ENCODE measurements at regions not wholly inside any gene's neighbourhood (a gene's known extent, or its start where the extent isn't known, plus 50 kb on each side); places are given as distances from the start of the nearest gene placed in this dataset.

DNA sequence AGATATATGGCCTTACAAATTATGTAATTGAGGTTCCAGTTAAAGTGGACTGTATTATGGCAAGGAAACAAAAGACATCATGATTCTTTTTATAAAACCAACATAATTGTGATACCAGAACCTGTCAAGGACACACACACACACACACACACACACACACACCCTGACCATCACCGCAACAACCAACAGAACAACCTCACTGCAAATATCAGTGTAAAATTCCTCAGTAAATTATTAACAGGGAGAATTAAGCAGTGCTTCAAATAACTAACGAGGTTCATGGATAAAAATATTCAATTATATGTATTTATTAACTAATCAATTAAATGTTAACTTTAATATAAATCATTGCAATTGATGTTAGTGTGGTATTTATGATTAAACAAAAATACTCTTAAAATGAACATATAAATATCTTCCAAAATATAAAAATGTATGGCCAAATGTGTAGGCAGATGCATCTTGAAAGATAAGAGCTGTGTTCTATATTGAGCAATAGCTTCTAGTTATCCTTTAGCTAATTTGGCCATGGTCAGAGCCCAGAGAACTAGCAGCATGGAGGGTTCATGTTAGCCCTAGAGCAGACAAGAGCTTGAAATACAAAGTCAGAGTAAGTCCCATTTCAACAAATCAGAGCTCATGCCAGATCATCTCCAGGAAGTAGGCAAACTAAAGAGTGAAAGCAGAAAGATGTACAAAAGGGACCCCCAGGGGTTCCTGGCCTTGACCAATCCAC is 280.5 kb upstream of the ADAMTS16 start:
- FAIRE-seq, result no peak
- no peak for DNase-seq (ENCODE audit: low spot score)

DNA sequence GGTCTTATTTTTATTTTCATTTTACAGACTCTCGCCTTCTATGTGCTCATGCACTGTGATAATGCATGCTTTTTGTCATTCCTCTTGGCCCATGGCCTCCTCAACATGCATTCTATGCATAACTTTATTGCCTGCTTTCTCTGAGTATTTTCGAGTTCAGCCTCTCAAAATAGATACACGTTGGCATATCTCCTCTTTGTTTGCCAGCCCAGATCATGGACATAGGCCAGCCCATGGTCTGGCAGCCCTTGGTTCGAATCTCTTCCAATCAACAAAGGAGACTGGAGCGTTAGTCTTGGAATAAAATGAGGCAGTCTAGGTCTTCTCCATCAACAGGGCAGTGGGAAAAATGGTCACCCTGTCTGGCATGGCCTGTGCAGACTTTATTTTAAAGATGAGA is 279.5 kb upstream of the ADAMTS16 start:
- DNase-seq (ENCODE audit: low spot score) (no peak), FAIRE-seq (no peak)

DNA sequence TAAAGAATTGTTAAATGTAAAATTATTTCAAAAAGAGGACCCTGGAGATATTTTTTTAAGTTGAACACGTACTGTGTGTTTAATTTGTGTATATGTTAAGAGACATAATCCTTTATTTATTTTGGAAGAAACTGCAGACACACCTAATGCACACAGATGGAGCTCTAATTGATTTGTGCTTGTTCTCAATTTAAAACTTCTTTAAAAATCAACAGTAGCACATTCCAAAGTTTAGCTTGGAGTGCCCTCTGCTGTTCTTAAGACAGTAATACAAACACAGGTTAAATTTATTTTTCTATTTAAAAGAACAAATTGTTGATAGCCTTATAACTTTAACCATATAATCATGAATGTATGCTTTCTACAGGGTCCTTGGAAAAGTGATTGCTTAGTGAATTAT is 277.6 kb upstream of the ADAMTS16 start:
- no peak for FAIRE-seq
- DNase-seq (ENCODE audit: low spot score), result peak; percentile 55

DNA sequence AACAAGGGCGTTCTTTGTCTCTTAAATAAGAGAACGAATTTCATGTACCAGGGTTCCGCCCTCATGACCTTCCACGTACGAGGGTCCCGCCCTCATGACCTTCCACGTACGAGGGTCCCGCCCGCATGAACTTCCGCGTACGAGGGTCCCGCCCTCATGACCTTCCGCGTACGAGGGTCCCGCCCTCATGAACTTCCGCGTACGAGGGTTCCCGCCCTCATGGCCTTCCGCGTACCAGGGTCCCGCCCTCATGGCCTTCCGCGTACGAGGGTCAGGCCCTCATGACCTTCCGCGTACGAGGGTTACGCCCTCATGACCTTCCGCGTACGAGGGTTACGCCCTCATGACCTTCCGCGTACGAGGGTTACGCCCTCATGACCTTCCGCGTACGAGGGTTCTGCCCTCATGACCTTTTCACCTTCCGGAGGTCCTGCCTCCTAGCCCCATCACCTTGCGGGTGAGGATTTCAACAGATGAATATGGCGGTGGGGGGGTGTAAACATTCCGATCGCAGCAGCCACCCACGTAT is 273.9 kb upstream of the ADAMTS16 start:
- DNase-seq (ENCODE audit: low spot score) (no peak), FAIRE-seq (no peak)

DNA sequence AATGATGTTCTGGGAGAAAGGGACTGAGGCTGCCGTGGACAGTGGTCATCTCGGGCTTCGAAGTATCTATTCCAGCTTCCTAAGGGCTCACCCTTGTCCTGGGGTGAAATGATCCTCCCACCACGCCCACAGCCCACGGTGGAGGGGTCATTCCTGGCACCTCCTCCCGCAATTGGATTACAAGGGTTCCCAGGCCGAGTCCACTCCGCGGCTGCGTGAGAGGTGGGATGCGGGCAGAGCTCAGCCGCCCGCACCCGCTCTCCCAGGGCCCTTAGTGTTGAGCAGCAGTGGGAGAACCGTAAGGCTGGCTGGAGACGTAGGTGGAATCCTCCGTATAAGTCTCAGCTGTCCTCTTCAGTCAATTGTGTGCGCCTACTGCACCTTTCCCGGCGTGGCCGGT is 273.3 kb upstream of the ADAMTS16 start:
- no peak for DNase-seq (ENCODE audit: low spot score)
- FAIRE-seq, result peak; percentile 32

DNA sequence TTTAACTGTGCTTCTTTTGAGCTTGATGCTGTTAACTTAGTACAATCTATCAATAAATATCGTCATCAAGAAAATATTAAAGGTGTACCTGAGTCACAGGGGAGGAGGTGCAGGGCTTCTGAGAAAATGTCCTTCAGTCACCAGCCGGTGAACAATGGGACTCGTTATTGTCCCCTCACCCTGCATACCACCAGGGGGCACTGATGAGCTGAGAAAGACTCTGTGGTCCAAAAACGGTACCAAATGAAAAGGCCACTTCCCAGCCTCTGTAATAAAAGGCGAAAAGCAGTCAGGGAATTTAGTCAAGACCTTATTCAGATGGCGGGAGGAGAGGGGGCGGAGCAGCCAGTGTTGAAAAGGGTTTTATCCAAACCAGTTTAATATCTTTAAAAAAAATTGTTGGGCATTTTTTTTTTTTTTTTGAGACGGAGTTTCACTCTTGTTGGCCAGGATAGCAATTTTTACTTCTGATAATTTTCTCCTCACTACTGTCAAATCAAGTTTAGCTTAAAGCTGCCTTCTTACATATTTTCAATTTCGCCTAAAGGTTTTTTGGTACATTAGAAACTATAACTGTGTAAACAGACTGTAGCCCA is 271.9 kb upstream of the ADAMTS16 start:
- DNase-seq (ENCODE audit: low spot score) (peak; percentile 87), FAIRE-seq (peak; percentile 52)

DNA sequence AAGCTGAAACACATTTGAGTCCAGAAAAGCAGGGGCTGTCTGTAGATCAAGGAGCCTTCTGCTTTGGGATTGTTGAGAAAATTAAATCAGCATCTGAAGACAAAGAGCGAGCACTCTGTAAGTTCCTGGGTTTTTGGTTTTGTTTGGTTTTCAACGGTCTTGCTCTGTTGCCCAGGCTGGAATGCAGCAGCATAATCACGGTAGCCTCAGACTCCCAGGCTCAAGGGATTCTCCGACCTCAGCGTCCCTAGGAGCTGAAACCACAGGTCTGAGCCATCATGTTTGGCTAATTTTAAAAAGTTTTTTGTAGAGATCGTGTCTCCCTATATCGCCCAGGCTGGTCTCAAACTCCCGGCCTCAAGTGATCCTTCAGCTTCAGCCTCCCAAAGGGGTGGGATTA is 266.5 kb upstream of the ADAMTS16 start:
- DNase-seq (ENCODE audit: low spot score) (no peak), FAIRE-seq (no peak)

DNA sequence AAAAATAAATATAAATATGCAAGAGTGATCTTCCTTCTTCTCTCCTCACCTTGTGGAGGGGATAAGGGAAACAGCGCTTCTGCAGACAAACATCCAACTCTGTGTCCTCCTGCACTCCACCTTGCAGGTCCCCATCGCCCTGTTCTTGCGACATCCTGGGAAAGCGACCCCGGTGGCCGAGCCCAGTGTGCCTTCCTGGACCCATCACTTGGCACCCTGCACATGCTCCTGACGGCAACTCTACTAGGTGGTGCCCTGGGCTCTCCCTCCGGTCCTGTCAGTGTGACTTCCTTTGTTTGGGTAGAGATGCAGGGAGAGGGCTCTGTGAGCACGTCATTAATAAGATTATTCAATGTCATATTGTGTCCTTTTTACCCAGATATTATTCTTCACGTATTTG is 266.0 kb upstream of the ADAMTS16 start:
- FAIRE-seq (no peak), DNase-seq (ENCODE audit: low spot score) (no peak)

DNA sequence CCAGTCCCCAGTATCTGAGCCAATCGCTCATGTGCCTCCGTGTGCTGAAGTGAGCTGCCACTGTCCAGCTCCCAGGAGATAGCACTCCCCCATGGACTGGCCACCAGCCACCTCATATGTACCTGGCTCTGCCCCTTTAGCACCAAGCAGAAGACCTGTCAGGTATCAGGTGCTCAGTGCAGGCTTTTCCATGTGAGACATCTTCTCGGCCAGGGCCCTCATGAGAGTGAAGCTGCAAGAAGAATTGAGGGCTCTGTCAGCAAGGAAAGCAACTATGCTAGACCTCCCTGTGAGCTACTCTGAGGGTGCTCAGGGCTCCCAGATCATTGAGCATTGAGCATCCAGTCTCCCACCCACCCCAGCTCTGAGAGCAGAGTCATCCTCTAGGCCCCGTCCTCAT is 264.2 kb upstream of the ADAMTS16 start:
- no peak for FAIRE-seq

DNA sequence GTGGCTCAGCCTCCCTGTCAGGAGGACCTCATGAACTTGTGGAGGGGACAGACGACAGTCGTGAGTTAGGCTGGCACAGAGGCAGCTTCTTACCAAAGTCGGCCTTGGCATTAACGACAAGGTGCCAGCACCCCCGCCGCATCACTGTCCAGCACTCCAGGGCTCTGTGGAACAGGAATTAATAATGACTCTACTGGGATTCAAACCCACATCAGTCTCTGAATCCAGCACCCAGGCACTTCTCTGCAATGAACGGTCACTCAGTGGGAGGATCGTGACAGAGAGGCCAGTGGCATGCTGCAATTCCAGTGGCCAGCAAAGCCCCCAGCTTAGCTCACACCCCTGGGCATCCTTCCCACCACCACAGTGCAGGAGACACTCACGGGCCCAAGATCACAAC is 263.3 kb upstream of the ADAMTS16 start:
- no peak for FAIRE-seq
- DNase-seq (ENCODE audit: low spot score), result no peak

More for the DNA sequence above, 264.2 kb upstream of the ADAMTS16 start:
- no peak for DNase-seq (ENCODE audit: low spot score)

DNA sequence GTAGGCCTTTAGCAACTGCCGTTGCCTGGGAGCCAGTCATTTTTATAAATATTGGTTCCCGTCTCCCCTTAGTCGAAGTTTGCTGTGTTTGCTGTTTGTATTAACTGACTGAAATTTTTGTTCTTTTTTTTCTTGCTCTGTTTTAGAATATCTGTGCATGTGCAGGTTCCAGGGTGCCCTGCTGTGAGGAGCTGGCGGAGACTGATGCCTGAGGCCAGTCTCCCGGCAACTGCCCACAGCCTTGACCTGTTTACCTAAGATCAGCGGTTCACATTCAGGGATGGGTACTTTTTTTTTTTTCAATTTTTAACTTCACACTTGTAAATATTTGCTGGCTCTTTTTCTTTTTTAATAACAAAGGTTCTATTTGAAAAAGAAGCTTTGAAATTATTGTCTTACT is 262.6 kb upstream of the ADAMTS16 start:
- DNase-seq (ENCODE audit: low spot score) (no peak), FAIRE-seq (no peak)

DNA sequence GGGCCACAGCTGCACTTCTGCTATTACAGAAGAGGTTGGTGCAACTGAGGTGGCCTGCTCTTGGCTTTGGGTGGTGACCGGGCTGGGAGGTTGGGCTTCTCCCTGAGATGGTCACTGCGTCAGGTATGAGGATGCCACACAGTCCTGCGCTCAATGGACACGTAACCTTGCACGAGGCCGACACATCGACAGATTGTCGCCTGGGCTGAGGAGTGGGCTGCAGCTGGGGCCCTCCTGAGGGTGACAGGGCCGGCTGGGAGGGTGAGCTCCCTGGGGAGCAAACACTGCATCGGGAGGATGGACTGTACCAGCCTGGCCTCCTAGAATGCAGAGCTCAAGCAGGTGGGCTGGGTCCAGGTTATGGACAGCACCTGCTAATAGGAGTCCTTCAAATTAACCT is 261.1 kb upstream of the ADAMTS16 start:
- DNase-seq (ENCODE audit: low spot score) (no peak), FAIRE-seq (no peak)

DNA sequence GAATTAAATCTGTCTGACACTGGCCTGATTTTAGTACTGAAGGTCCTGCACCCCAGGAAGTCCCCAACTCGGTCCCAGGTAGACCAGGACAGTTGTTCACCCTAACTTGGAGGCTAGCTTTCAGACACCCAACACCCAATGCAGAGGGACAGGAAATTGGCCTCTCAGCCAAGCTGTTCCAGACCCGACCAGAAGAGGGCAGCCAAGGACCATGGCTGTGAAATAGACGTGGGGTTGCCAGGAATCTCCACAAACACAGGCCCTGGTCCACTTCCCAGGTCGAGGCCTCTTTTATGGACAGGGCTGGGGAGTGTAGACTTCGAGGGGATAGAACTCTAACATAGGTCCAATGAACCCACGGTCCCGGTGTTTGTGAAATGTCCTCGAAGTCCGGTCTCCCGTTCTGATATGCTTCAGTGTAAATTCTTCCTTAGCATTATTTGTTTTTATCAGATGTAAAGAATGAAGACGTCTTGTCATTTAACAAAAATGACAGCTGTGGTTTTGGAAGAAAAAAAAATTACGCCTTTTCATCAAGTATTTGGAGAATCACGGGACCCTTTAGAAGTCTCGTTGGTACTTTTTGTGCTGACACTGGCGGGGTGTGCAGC is 260.3 kb upstream of the ADAMTS16 start:
- FAIRE-seq (peak; percentile 96), DNase-seq (ENCODE audit: low spot score) (peak; percentile 85)

DNA sequence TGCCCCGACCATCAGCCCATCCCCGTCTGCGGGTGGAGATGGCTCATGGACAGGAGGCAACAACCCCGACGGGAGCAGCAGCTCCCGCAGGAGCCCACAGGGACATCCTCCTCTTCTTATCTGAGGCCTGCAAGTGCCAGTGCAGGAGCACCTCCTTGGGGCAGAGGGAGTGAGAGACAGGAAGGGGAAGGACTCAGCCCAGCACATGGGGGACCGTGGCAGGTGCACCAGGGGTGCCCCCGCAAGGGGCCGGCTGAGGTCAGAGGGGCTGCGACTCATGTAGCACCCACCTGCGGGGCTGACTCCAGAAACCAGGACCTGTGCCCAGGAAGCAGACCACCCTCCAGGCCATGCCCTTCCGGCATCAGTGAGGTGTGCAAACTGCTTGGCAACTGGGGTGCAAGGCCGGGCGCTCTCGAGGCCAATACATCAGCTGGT is 259.8 kb upstream of the ADAMTS16 start:
- DNase-seq (ENCODE audit: low spot score) (no peak), FAIRE-seq (peak; percentile 13)

DNA sequence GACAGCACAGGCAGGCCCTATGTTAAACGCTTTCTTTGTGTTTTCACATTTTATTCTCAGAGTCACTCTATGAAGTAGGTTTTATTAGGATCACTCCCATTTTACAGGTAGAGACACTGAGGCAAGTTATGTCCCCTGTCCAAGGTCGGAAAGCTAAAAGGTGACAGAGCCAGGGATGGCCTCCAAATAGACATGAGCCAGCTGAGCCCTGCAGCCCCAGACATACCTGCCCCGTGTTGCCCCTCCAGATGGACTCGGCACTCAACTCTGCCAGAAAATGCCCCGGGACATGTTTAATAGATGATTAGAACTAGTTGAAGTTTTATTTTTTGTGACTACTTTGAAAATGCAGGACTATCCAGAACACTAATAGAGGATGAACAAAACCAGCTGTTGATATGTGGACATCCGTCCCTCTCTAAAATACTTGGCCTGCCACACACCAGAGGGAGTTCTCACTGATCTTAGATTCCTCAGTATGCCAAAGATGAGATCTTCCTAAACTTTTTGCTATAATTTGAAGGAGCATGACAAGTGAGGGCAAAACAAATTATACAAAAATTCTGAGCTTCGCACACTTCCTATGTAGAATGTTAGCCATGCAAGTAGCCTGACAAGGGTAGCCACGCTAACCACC is 258.6 kb upstream of the ADAMTS16 start:
- DNase-seq (ENCODE audit: low spot score), result no peak
- FAIRE-seq, result no peak

DNA sequence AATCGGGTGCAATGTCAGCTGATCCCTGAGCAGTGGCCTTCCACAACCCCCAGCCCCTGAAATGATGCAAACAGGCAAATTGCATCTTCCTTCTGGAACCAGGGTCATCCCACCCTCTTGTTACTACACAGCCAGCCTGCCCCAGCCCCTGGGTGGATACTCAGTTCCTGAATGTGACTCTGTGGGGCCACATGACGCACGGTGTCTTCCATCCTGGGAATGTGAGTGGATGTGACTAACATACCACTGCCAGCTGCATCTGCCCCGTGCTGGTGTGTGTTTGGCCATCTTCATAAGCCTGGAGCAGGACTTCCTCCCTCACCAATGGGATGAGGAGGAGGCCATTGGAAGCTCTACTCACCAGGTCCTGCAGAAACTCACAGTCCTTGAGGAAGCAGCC is 257.9 kb upstream of the ADAMTS16 start:
- DNase-seq (ENCODE audit: low spot score) (no peak), FAIRE-seq (peak; percentile 5)

DNA sequence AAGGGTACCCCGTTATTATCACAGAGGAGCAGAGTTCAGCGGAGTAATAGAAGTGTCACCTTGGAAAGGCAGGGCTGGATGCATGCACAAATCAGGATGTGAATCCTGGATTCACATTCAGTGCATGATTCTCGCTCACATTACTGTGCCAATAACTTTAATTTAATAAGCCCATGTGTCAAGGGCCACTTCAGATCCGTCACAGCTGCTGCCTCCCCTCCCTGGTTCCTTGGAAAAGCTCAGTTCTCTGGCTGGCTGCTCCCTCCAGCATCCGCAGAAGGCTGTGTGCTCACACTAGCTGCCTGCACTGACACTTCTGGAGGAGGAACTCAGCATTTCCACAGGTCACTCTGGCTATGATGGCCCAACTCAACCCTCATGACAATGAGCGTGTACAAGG is 256.8 kb upstream of the ADAMTS16 start:
- DNase-seq (ENCODE audit: low spot score) (no peak), FAIRE-seq (no peak)

DNA sequence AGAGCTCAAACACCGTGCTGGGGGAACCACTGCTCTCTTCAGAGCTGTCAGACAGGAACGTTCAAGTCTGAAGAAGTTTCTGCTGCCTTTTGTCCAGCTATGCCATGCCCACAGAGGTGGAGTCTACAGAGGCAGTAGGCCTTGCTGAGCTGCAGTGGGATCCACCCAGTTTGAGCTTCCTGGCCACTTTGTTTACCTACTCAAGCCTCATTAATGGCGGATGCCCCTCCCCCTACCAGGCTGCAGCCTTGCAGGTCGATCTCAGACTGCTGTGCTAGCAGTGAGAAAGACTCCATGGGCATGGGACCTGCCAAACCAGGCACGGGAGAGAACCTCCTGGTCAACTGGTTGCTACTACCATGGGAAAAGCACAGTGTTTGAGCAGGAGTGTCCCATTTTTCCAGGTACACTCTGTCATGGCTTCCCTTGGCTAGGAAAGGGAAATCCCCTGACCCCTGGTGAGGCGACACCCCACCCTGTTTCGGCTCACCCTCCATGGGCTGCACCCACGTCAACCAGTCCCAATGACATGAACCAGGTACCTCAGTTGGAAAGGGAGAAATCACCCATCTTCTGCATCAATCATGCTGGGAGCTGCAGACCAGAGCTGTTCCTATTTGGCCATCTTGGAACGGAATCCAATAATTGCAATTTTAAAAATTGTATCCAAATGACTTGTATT is 246.9 kb upstream of the ADAMTS16 start:
- DNase-seq (ENCODE audit: low spot score) (no peak), FAIRE-seq (no peak)

DNA sequence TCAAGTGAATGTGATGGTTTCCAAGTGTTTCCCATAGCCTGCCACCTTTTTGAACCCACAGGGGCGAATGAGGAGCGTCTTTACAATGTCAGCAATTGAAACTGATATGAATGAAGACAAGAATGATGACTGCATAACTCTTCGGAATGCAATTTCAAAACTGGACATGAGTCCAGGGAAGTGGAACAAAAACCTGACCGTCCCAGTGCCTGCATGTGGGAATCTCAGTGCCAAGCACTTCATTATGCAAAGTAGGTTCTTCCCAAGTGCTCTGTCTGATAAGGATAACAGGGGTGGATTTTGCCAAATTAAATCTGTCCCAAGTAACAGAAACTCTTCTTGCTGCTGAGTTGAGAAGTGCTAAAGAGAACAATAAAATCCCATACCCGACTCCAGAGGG is 243.8 kb upstream of the ADAMTS16 start:
- DNase-seq (ENCODE audit: low spot score), result no peak
- FAIRE-seq, result no peak

DNA sequence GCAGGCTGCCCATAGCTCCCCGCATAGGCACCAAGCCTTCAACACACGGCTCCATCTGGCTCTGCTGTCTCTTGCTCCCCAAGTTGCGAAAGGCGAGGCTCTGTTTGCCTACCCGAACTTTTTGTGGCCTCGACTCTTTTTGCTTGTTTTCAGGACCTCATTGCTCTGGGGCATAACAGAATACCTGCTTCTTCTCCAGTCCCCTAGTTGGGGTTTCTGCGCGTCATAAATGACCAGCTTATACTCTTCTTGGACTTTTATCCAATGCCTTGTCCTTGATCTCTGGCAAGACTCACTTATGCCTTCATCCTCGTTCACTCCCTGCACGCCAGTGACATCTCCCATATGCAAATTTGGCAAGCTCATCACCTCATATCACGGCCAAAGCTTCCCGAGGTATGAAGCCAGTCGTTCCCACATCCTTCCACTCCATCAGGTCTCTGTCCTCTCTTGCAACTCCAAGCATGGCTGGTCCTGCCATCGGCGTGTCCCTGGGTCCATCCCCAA is 238.8 kb upstream of the ADAMTS16 start:
- DNase-seq (ENCODE audit: low spot score), result no peak
- no peak for FAIRE-seq

DNA sequence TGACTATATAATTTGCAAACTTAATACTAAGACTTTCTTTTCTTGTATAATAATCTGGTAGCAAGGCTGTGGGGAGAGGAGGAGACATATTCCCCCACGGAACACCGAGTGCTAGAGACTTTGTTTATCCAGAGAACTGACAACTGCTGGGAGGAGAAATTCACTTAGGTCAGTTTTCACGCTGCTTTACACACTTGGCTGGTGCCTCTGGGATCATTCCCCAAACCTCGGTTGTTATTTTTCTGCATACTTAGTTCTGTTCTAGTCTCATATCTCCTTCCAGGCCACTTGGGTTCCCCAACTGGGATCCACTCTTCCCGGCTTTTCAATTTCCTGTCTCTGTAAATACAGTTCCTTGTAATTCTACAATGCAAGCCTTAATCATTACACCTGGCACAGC is 238.2 kb upstream of the ADAMTS16 start:
- DNase-seq (ENCODE audit: low spot score), result no peak
- no peak for FAIRE-seq

Measured in urothelium cell line (cell line).